CD14-positive monocyte (primary cell): ENCODE measurements at regions not wholly inside any gene's neighbourhood (a gene's known extent, or its start where the extent isn't known, plus 50 kb on each side); places are given as distances from the start of the nearest gene placed in this dataset.

Experiments
- DNase-seq, 3 donors: peaks; one replicate each; pipeline ENCODE4 v3.0.0-alpha.2; 2011 to 2022
- H2AFZ ChIP-seq: 2 replicates; pipeline ENCODE4 v1.6.0; 2012; ENCODE audit warnings: mild to moderate bottlenecking, low read depth, low read length, inconsistent platforms; ENCODE audit not compliant: insufficient read depth, poor library complexity, severe bottlenecking
- H3K27ac ChIP-seq, 2 donors: 1 replicate in 1 of 2; 2 replicates in 1 of 2; pipeline ENCODE4 v1.5.1; 2012 to 2013; ENCODE audit warnings: low read length in 2 of 2, control low read depth in 1 of 2, inconsistent platforms in 1 of 2, low read depth in 1 of 2, mild to moderate bottlenecking in 1 of 2
- H3K27me3 ChIP-seq, 2 donors: one replicate each; pipeline versions ENCODE4 v1.6.0 to v1.6.1; 2011 to 2013; ENCODE audit warnings: low read length in 2 of 2; ENCODE audit not compliant: control insufficient read depth in 2 of 2, insufficient read depth in 2 of 2
- H3K36me3 ChIP-seq, 2 donors: replicated peaks in 1 of 2; 1 replicate in 1 of 2; 2 replicates in 1 of 2; pipeline versions ENCODE4 v1.5.1 to v1.6.1; 2012 to 2013; ENCODE audit warnings: low read length in 2 of 2, control low read depth in 1 of 2, inconsistent platforms in 1 of 2, mild to moderate bottlenecking in 1 of 2; ENCODE audit not compliant: insufficient read depth in 2 of 2, control insufficient read depth in 1 of 2
- H3K4me1 ChIP-seq, 2 donors: 1 replicate in 1 of 2; 2 replicates in 1 of 2; pipeline versions ENCODE4 v1.5.1 to v1.6.1; 2012 to 2013; ENCODE audit warnings: low read length in 2 of 2, control low read depth in 1 of 2, inconsistent platforms in 1 of 2, mild to moderate bottlenecking in 1 of 2, moderate library complexity in 1 of 2; ENCODE audit not compliant: insufficient read depth in 2 of 2, control insufficient read depth in 1 of 2
- H3K4me2 ChIP-seq: replicated peaks from 2 replicates; pipeline ENCODE3; 2012; ENCODE audit warnings: low read length, moderate library complexity, mild to moderate bottlenecking; ENCODE audit not compliant: poor library complexity, severe bottlenecking; ENCODE audit errors: extremely low read depth
- H3K4me3 ChIP-seq, 3 experiments: fragments of 200-600 bp in 1 of 3; sonication (generic) in 1 of 3; replicated peaks in 1 of 3; 1 replicate in 2 of 3; 2 replicates in 1 of 3; pipeline ENCODE4 v1.5.1; 2011 to 2013; ENCODE audit warnings: low read length in 3 of 3, mild to moderate bottlenecking in 3 of 3, control low read depth in 2 of 3, low read depth in 2 of 3, inconsistent platforms in 1 of 3, moderate library complexity in 1 of 3
- H3K79me2 ChIP-seq: 2 replicates; pipeline ENCODE4 v1.6.0; 2012; ENCODE audit warnings: mild to moderate bottlenecking, control low read depth, inconsistent platforms, low read length, moderate library complexity; ENCODE audit not compliant: insufficient read depth
- H3K9ac ChIP-seq: 2 replicates; pipeline ENCODE4 v1.6.0; 2017; ENCODE audit warnings: low read length, mild to moderate bottlenecking; ENCODE audit not compliant: insufficient read depth, poor library complexity, severe bottlenecking
- H3K9me3 ChIP-seq, 2 donors: replicated peaks in 1 of 2; 1 replicate in 1 of 2; 2 replicates in 1 of 2; pipeline versions ENCODE4 v1.5.1 to v1.6.1; 2012 to 2013; ENCODE audit warnings: low read length in 2 of 2, control low read depth in 1 of 2; ENCODE audit not compliant: control insufficient read depth in 1 of 2, insufficient read depth in 1 of 2
- H4K20me1 ChIP-seq: 2 replicates; pipeline ENCODE4 v1.6.0; 2012; ENCODE audit warnings: mild to moderate bottlenecking, low read length, control low read depth, moderate library complexity; ENCODE audit not compliant: insufficient read depth
- H3K27ac Mint-ChIP-seq, 7 donors: one replicate each; pipeline ENCODE4 v1.8.0; 2020; ENCODE audit warnings: mild to moderate bottlenecking in 7 of 7, mixed read lengths in 7 of 7, moderate library complexity in 6 of 7, inconsistent platforms in 2 of 7
- H3K27me3 Mint-ChIP-seq, 3 donors: one replicate each; pipeline ENCODE4 v1.8.0; 2021 to 2022; ENCODE audit warnings: low read depth in 3 of 3, mild to moderate bottlenecking in 3 of 3, mixed read lengths in 3 of 3, moderate library complexity in 3 of 3, inconsistent platforms in 1 of 3
- H3K36me3 Mint-ChIP-seq, 2 donors: one replicate each; pipeline ENCODE4 v1.8.0; 2020; ENCODE audit warnings: mixed read lengths in 2 of 2, inconsistent platforms in 1 of 2, mild to moderate bottlenecking in 1 of 2
- H3K4me1 Mint-ChIP-seq: one replicate; pipeline ENCODE4 v1.8.0; 2020; ENCODE audit warnings: mild to moderate bottlenecking, mixed read lengths
- H3K4me3 Mint-ChIP-seq, 2 donors: one replicate each; pipeline ENCODE4 v1.8.0; 2020; ENCODE audit warnings: mild to moderate bottlenecking in 2 of 2, mixed read lengths in 2 of 2, moderate library complexity in 1 of 2
- H3K9me3 Mint-ChIP-seq, 7 donors: one replicate each; pipeline ENCODE4 v1.8.0; 2020 to 2022; ENCODE audit warnings: mixed read lengths in 7 of 7, mild to moderate bottlenecking in 6 of 7, moderate library complexity in 6 of 7, inconsistent platforms in 2 of 7
- WGBS: methylation state at CpG from one replicate; pipeline ENCODE4 v1.1.5; 2013; ENCODE audit warnings: missing lambda C conversion rate; ENCODE audit not compliant: insufficient coverage; 5-methylcytosine and 5-hydroxymethylcytosine counted together
- intact Hi-C, 2 donors: fragments of 100-400 bp; cut with micrococcal nuclease; formaldehyde crosslinking; loops; one replicate each; pipeline versions ENCODE4 v1.15.0 to v1.15.1; 2023
- TF ChIP-seq, protein P1 (sequence below): fragments of 200-600 bp; IDR thresholded peaks from one replicate; pipeline ENCODE4 v1.8.0; 2022; ENCODE audit warnings: antibody characterized with exemption, mild to moderate bottlenecking

DNA sequence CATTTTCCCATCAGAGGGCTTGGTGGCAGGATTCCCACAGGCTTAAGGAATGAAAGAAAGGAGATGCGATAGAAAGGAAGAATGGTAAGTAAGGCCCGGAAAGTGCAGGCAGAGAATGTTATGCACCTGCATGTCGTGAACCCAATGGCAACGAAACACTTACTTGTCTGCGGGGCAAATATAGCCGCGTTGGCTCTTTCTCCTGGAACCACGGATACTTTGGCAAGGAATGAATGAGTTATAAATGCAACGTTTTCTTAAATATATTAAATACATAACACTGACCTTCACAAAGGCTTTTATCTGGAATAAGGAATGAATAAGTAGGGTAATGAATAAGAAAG lies 192.1 kb downstream of the KATNAL1 start:
- H3K4me2 ChIP-seq, result peak overlapping the region; percentile 79
- TF ChIP-seq, protein P1, sequence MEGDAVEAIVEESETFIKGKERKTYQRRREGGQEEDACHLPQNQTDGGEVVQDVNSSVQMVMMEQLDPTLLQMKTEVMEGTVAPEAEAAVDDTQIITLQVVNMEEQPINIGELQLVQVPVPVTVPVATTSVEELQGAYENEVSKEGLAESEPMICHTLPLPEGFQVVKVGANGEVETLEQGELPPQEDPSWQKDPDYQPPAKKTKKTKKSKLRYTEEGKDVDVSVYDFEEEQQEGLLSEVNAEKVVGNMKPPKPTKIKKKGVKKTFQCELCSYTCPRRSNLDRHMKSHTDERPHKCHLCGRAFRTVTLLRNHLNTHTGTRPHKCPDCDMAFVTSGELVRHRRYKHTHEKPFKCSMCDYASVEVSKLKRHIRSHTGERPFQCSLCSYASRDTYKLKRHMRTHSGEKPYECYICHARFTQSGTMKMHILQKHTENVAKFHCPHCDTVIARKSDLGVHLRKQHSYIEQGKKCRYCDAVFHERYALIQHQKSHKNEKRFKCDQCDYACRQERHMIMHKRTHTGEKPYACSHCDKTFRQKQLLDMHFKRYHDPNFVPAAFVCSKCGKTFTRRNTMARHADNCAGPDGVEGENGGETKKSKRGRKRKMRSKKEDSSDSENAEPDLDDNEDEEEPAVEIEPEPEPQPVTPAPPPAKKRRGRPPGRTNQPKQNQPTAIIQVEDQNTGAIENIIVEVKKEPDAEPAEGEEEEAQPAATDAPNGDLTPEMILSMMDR, result peak; percentile 64
- H2AFZ ChIP-seq, result no peak overlapping the region
- Mint-ChIP-seq H3K4me3 (peak overlapping the region; percentile 41 to 83), H3K36me3 (peaks cover 0 to 4% of the 10 kb centered on the region in 2 donors), H3K9me3 (peaks cover 0 to 7% (median 2%) of the 10 kb centered on the region in 7 donors), H3K4me1 (peaks cover 30% of the 10 kb centered on the region), H3K27me3 (peaks cover 15 to 22% (median 21%) of the 10 kb centered on the region in 3 donors), H3K27ac (no peak overlapping the region)
- no peak overlapping the region for H3K27ac ChIP-seq
- peaks cover 13 to 14% of the 10 kb centered on the region in 2 donors for H3K4me1 ChIP-seq
- H4K20me1 ChIP-seq, result no peaks in the 10 kb centered on the region
- peaks cover 2 to 21% of the 10 kb centered on the region in 2 donors for H3K27me3 ChIP-seq
- no peak overlapping the region for H3K9ac ChIP-seq
- peak overlapping the region in 1 of 3 experiments; percentile 74 for H3K4me3 ChIP-seq
- WGBS, result 10% methylated on average over 3 of the region's 9 CpGs
- intact Hi-C loops, result loop anchor here (2.0 to 10.0 kb wide), 4 partner anchors 260 to 606 kb away; partner anchors contain the start of gene UBL3 (in 1 of the 2)
- no peak for DNase-seq
- no peaks in the 10 kb centered on the region for H3K79me2 ChIP-seq
- H3K36me3 ChIP-seq, result no peaks in the 10 kb centered on the region
- no peaks in the 10 kb centered on the region for H3K9me3 ChIP-seq

DNA sequence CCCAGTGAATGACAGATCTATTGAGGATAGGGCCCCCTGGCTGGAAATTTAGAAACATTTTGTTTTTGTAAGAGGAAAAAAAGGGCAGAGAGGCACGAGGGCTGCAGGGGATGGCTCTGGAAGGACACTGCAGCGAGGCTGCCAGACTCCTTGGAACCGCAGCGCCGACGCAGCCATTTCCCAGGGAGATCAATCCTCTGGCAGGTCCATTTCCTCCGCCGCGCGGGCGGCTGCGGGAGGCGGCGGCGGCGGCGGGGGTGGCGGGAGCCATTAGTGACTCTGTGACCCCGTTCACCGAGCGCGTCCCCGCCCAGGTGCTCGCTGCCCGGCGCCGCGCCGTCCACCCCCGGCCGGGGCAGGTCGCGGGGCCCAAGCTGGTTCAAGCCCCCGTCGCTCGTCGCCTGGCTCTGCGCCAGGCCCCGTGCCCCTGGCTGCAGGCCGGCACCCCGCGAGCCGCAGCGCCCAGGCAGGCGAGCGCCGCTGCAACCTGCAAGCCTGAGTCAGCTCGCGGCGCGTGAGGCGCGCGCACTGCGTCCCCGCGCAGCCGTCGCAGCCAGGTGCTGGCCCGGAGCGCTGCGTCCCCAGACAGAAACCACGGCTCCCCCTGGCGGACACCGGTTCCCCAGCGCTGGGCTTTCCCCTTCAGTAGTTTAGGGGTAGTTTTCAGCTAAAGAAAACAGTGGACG lies 192.6 kb downstream of the KATNAL1 start:
- H3K36me3 Mint-ChIP-seq, result peaks cover 0 to 4% of the 10 kb centered on the region in 2 donors
- Histone ChIP-seq H3K9ac (peak overlapping the region; percentile 33), H3K4me1 (peaks cover 13 to 14% of the 10 kb centered on the region in 2 donors), H3K4me2 (peak overlapping the region; percentile 79), H3K79me2 (no peaks in the 10 kb centered on the region), H3K27ac (no peak overlapping the region), H3K9me3 (no peaks in the 10 kb centered on the region), H3K4me3 (peak overlapping the region in 2 of 3 experiments; percentile 14 to 74), H2AFZ (peak overlapping the region; percentile 86), H4K20me1 (no peaks in the 10 kb centered on the region), H3K27me3 (peaks cover 2 to 18% of the 10 kb centered on the region in 2 donors), H3K36me3 (no peaks in the 10 kb centered on the region)
- peaks cover 27% of the 10 kb centered on the region for H3K4me1 Mint-ChIP-seq
- H3K27me3 Mint-ChIP-seq, result peaks cover 13 to 22% (median 21%) of the 10 kb centered on the region in 3 donors
- under 1% methylated on average over 66 of the region's 67 CpGs for WGBS
- TF ChIP-seq, protein P1, result peak; percentile 91
- peak overlapping the region; percentile 76 to 88 for H3K4me3 Mint-ChIP-seq
- peak; percentile 75 to 86 (median 75) for DNase-seq
- peaks cover 0 to 7% (median 2%) of the 10 kb centered on the region in 7 donors for H3K9me3 Mint-ChIP-seq
- H3K27ac Mint-ChIP-seq, result no peak overlapping the region
- intact Hi-C loops, result loop anchor here (2.0 to 10.0 kb wide), 5 partner anchors 260 to 606 kb away; partner anchors contain the start of gene UBL3 (in 1 of the 2)
